COLO829 (cell line): ENCODE measurements at regions not wholly inside any gene's neighbourhood (a gene's known extent, or its start where the extent isn't known, plus 50 kb on each side); places are given as distances from the start of the nearest gene placed in this dataset.
"Not testable (repeated sequence)": the region's sequence is repeated elsewhere in the genome, so short reads cannot be mapped to it uniquely, and the experiment has no call there.

Experiments used
- DNase-seq: peaks from one replicate; pipeline ENCODE4 v3.0.0; 2012; ENCODE audit warnings: low spot score

DNA sequence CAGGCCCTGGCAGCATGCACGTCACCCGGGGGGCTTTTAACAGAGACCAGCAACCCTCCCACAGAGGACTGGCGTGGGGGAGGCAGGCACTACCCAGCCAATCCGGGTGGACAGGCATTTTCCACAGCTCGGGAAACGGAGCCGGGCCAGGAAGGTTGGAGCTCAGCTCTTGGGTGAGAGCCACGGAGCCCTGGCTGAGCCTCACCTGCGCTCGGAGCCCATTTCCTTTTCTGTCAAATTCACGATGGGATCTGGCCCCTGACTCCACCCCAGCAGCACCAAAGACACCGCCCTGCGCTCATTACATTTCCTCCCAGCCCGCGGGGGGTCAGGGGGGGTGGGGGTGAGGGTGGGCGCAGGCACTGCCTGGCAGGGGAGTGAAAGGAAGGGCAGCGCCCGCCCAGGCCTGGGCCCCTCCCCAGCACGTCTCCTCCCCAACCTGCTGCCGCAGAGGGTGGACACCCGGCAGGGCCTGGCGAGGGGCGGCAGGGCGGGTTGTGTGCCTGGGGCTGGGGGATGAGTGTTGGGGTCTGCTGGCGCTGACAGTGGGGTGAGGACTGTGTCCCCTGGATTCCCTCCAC is 145.4 kb downstream of the LAT start:
- DNase-seq, result not testable (repeated sequence)

- not testable (repeated sequence) for DNase-seq
These were observed 144.7 kb downstream of the LAT start for GRCh38 chr16:29129458-29130038.

DNA sequence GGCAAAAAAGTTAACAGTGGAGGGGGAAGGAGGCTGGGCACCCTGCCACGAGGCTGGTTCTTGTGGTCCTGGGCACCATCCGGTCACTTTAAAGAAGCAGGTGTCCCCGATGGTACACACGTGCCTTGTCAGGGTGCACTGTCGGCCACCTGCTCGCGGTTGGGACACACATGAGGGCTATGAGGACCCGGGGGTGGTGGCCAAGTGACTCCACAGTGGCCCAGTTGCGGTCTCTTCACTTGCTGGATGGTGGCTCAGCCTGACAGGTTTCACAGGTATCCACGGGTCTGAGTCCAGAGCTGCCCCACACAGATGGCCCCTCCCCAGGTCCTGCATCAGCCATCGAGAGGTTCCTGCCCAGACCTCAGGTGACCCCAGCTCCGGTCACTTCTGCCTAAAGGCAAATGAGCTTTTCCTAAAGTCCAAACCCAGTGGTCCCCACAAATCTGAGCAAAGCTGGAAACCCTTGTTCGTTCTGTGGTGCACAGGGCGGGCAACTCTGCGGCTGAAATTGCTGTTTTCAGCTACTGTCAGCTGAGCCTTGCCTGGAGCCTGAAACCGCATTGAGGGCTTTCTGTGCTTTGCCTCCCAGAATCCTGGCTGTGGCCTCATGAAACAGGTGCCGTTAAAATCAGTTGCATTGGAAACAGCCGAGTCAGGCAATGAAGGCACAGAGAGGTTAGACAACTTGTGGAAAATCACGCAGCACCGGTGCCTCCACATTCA is 144.0 kb downstream of the LAT start:
- DNase-seq, result not testable (repeated sequence)

DNA sequence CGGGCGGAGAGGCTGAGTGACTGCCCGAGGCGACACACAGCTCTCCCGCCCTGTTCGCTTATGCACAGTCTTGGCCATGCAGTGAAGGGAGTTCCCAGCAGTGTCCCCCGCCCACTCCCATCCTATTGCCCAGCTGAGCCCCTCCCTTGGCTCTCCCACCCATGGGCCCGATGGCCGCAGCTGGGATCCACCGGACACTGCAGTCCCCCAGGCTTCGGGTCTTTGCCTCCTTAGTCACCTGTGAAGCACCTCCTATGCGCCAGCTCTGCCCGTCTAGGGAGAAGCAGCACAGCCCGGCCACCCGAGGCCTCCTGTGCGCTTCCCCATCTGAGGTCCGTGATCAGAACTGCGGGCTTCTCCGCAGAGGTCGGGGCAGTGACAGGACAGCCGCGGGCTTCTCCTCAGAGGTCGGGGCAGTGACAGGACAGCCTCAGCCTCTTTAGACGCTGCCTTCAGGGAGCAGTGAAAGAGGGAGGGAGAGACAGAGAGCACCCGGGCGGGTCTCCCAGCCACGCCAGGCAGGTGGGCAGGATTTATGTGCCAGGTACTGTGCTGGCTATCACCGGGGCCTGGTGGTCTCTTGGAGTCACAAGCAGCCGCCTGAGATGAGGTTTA is 143.1 kb downstream of the LAT start:
- DNase-seq, result not testable (repeated sequence)

- DNase-seq, result no peak
These were observed 141.8 kb downstream of the LAT start for GRCh38 chr16:29126616-29127015.

DNA sequence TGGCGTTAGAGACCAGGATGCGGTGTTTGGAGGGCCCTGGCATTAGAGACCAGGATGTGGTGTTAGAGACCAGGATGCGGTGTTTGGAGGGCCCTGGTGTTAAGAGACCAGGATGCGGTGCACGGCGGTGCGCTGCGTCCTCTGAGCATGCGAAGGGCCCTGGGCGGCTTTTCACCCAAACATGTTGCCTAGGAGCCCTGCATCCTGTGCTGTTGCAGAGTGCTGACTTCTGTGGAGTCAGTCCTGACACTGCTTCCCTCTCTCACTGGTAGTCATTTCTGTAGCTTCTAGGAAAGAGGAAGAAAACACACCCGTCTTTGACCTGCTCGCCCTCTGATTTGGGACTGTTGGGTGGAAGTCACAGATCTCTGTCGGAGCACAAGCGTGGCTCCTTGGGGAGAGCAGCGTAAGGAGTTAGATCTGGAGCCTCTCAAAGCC is 141.2 kb downstream of the LAT start:
- no peak for DNase-seq

DNA sequence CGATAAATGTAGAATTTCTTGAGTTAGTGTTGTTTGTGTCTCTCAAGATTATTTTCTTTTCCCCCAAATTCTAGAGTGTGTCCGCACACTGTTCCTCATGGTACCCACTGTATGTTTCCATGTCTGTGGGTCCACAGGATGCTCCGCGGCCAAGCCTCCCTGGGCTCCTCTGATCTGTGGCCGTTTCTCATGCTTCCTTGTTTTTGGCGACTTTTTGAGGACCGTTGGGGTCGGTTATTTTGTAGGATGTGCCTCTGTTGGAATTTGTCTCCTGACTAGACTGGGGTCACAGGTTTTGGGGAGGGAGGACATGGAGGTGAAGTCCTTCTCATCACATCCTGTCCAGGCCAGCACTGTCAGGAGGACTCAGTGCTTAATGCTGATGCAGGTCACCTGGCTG is 140.0 kb downstream of the LAT start:
- no peak for DNase-seq

DNA sequence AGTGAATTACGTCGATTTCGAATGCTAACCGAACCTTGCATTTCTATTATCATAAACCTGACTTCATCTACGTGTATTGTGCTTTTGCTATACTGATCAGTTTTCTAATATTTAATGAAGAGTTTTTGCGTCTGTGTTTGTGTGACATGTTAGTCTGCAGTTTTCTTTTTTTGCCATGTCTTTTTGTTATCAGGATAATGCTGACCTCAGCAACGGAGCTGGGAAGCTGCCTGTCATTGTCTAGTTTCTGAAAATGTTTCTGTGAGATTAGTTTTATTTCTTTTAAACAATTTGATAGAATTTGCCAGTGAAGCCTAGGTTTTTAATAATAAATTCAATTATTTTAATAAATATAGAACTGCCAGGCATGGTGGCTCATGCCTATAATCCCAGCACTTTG is 139.3 kb downstream of the LAT start:
- DNase-seq, result not testable (repeated sequence)

DNA sequence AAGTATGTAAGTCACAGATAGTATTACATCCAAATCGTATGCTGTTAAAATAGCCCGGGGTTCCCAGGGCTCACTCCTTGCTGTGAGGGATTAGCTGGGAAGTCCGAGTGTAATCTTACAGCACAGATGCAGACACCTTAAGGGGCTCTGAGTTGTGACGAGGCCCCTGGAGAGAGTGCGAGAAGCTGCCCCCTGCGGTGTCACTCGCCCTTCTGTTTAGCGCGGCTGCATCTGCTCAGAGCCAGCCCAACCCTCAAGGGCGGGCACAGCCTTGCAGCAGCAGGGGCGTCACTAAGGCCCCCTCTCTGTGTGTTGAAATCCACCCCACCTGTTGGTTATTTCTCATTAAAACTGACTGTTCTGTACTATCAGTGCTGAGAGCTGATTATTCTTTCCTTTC is 135.8 kb downstream of the LAT start:
- not testable (repeated sequence) for DNase-seq

- DNase-seq, result not testable (repeated sequence)
These were observed 133.6 kb downstream of the LAT start for GRCh38 chr16:29118301-29118957.

DNA sequence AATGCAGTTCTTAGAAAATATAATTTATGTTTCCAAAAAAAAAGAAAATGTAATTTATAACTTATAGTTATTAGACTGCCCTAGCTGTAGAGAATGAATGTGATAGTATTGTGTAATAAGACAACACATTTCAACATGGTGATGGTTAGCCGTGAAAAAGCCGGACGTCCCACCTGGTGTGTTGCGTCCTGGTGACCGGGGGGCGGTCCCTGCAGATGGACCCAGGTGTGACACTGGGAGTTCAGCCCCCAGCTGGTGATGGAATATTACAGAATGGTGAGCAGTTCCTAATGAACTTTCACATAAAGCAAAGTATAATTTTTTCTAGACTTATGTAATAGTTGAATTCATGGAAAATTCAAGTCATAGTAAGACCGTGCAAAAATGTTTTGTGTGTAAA is 132.8 kb downstream of the LAT start:
- no peak for DNase-seq

GRCh38 chr16:29116980-29117379 is 132.1 kb downstream of the LAT start:
- no peak for DNase-seq

DNA sequence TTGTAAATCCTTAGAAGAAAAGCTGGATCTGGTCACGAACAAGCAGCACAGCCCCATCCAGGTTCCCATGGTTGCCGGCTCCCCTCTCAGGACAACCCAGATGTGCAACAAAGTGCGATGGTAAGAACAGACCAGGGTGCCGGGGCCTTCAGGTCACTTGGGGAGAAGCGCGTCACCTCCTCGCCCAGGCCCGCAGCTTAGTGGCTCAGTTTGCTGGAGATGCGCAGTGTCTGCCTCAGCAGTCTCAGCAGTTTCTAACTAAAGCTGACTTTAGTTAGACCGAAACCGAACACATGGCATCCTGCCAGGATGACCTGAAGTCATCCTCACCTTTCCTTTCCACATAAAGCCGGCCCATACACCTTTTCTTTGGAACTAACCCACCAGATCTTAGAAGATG is 131.4 kb downstream of the LAT start:
- not testable (repeated sequence) for DNase-seq

GRCh38 chr16:29115802-29116141 is 130.9 kb downstream of the LAT start:
- DNase-seq, result not testable (repeated sequence)

DNA sequence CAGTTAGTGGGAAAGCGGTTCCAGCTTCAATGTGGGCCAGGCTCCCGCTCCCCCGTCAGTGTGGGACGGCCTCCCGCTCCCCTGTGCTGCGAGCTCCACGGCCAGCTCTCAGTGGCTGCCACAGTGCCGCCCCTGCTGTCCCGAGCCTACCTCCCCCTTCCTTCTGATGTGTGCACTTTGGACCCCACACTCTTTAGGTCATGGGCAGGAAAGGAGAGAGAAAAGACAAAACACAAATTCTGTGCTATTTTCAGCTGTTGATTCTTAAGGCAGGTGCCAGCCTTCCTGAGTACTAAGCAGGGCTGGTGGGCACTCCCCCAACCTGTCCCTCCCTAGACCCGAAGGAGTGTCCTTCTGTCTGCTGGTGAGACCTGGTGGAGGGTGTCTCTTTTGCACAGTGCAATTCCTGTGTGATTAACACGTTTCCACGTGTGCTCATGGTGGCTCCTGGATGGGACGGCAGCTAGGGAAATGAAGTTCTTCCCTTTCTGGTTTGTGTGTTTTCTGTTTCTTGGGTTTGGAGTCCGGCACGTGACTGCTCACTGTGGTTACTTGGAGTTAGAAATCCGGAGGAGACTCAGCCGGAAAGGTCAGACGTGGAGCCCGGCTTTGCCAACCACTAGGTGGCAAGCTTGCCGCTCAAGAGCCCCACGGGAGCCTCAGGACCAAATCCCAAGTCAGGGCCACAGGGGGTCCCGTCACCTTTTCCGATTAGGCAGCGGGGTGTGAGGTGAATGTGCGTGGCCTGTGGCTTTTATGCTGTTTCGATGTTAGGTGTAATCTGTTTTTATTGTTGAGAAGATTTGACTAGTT is 130.3 kb downstream of the LAT start:
- peak; percentile 30 for DNase-seq

GRCh38 chr16:29114574-29114973 is 129.7 kb downstream of the LAT start:
- DNase-seq, result no peak

DNA sequence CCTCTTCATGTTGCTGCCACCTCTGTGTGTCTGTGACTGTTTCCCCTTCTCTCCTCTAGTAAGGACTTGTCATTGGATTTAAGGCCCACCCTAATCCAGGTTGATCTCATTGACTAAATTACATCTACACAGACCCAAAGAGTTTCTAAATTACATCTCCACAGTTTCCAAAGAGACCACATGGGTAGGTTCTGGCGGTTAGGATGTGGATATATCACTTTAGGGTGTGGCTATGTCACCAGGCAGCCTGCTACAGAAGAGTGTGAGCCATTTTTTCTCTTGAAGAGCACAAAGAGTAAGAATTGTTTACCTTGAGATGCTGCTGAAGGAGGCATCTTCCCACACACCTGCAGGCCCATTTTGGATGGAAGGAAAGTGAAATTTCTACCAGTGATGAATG is 128.6 kb downstream of the LAT start:
- DNase-seq, result not testable (repeated sequence)

DNA sequence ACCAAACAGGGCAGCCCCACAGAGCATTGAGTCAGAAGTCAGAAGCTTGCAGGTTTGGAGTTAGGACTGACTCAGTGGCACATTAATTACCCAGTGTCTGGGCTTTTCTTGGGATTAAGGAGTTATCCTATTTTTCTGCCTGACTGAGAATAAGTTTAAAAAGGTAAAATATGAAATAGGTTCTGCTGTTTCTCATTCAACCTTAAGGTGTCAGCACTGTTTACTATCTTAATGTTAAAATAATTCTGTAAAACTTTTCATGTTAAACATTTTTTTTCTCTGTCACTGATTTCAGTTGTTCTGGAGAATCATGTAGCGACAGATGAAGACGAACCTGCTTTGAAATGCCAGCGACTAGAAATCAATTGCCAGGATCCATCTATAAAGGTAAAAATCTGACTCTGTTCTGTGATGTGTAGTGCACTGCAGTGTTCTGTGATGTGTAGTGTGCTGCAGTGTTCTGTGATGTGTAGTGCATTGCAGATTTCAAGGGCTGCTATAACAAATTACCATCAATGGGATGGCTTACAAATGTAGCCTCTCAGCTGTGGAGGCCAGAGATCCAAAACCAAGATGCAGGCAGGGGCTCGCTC is 128.0 kb downstream of the LAT start:
- DNase-seq, result no peak

DNA sequence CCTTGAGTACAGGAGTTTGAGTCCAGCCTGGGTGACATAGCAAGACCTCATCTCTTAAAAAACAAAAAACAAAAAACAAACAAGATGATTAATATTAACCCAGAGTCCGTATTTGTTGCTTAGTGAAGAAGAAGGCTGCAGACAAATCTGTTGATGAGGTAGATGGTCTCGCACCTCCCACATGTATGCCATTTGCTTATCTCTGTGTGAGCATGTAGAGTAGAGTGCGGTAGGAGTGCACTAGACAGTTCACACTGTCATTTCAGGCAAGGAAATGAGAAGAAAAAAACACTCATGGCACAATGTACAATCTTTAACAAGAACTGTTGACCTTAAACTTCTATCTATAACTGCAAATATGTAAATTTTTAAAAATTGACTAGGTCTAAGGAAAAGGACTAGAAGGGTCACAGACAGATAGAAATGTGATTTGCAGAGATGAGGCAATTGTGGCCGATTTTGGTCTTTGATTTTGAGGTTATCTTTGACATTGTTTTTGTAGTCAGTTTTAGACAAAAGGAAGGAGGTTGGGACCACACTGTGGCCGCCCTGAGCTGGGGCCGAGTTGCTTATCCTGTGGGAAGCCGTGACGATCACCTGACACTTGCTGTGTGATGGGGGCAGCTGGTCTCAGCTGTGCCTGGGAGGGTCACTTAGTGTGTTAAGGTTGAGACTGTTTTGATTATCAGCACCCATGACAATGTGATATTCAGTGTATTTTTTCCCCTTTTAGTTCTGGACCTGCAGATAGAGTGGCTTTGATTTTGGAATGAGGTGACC is 127.2 kb downstream of the LAT start:
- not testable (repeated sequence) for DNase-seq

- no peak for DNase-seq
These were observed 126.6 kb downstream of the LAT start for GRCh38 chr16:29111421-29111820.
